GM19351 (cell line): ENCODE measurements at regions not wholly inside any gene's neighbourhood (a gene's known extent, or its start where the extent isn't known, plus 50 kb on each side); places are given as distances from the start of the nearest gene placed in this dataset.
"Not testable (repeated sequence)": the region's sequence is repeated elsewhere in the genome, so short reads cannot be mapped to it uniquely, and the experiment has no call there.

Source experiments
- ATAC-seq: cut with Tn5 transposase; IDR thresholded peaks from one replicate; pipeline ENCODE4 v1.9.1; 2021; ENCODE audit warnings: mild to moderate bottlenecking, moderate library complexity; ENCODE audit not compliant: unreplicated experiment

GRCh38 chr18:79579807-79580497 lies 99.7 kb upstream of the CTDP1 start:
- ATAC-seq = no peak

GRCh38 chr18:79580498-79581171 lies 99.0 kb upstream of the CTDP1 start:
- no peak for ATAC-seq

DNA sequence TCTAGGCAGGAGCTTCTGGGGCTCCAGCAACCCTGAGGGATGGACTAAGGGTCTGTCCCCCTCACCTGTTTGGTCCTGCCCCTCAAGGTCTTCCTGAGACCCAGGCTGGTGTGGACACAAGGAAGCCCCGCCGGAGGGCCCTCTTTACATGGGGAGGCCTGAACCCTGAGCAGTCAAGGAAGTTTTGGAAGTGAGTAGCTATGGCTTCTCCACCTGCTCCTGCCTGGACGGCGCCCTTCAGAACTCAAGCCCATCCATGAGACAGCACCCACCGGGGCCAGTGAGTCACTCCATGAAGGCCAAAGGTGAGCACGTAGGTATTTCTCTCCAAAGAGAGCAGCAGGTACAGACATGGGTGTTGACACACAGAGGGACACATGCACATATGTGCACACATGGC lies 98.2 kb upstream of the CTDP1 start:
- no peak for ATAC-seq

DNA sequence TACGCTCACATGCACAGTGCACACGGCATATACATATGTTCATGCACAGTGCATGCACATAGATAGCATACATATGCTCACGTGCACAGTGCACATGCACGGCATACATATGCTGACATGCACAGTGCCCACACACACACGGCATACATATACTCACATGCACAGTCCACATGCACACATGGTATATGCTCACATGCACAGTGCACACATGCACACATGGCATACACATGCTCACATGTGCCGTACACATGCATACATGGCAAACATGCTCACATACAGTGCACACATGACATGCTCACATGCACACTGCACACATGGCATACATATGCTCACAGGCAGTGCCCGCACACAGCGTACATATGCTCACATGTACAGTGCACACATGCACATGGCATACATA lies 97.7 kb upstream of the CTDP1 start:
- ATAC-seq = no peak

GRCh38 chr18:79582978-79583377 lies 96.6 kb upstream of the CTDP1 start:
- no peak for ATAC-seq

- no peak for ATAC-seq
Measured at GRCh38 chr18:79583426-79583825, 96.2 kb upstream of the CTDP1 start.

- no peak for ATAC-seq
Measured at GRCh38 chr18:79583984-79584401, 95.6 kb upstream of the CTDP1 start.

- ATAC-seq = no peak
Measured at GRCh38 chr18:79584491-79585394, 94.9 kb upstream of the CTDP1 start.

DNA sequence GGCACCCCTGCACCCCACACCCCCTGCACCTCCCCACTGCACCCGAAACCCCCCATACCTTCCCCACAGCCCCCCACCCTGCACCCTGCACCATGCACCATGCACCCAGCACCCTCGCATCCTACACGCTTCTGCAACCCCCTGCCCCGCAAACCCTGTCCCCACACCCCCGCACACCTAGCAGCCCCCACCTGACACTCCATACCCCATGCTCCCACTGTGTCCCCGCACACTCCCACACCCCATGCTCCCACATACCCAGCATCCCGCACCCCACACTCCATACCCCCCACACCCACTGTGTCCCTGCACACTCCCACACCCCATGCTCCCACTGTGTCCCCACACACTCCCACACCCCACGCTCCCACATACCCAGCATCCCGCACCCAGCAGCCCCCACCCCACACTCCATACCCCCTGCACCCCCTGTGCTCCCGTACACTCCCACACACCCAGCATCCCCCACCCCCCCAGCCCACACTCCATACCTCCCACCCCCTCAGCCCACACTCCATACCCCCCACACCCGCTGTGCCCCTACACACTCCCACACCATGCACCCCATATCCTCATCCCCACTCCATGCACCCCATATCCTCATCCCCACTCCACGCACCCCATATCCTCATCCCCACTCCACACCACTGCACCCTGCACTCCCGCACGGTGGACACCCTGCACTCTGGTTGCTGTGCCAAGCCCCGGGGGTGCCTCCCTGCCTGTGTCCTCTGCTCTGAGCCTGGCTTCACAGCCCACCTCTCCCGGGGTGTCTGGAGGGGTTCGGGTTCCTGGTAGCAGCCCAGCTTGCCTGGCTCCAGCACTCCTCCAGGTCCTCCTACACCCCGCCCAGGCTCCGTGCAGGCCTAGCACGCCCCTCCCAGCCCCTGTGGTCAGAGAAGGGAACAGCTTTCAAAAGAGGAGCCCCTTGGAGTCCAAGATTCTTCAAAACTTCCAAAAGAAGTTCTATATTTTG lies 93.9 kb upstream of the CTDP1 start:
- ATAC-seq = no peak

DNA sequence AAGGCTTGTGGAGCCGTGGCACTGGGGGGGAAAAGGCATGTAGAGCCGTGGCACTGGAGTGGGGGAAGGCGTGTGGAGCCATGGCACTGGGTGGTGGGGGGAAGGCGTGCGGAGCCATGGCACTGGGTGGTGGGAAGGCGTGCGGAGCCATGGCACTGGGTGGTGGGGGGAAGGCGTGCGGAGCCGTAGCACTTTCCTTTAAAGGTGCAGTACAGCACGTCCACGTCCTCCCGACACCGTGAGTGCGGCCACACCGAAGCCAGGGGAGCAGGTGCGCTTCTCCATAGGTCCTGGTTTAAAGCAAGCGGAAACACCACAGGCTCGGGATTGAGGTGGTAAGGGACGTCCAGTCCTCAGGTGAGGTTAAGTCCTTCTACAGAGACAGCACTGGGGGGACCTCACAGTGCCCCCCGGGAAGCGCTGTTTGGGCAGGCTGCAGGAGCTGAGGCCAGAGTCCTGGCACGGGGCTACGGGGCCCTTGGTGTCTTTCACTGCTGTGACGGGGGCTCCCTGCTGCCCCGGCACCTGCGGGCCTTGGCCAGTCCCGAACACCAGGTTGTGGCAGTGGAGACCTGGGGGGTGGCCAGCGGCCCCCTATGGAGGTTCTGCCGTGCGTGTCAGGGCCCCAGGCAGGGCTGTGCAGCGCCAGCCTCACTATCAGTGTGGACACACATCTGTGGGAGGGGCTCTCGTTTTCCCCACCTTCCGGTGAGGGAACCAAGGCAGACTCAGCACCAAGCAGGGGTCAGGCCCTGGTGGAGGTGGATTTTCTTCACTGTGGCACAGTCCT lies 93.0 kb upstream of the CTDP1 start:
- ATAC-seq = no peak

DNA sequence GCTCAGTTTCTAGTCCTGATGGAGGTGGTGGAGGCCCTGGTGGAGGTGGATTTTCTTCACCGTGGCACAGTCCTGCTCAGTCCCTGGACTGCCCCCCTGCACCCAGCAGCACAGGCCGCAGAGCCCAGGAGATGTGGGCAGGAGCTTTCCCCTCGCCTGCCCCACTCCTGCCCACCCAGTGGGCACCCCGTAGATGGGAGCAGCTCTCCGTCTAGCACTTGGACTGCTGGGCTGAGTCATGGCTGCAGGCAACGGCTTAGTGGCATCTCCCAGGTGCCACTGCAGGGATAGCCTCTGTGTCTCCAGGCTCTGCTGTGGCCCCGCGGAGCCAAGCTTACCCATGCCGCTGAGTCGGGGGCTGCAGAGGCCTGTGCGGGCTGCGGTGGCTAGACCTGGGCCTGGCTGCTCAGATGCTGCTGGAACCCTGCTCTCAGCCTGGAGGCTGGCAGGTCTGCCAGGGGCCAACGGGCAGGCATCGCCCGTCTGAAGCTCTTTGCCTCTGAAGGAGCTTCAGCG lies 92.3 kb upstream of the CTDP1 start:
- ATAC-seq = no peak

DNA sequence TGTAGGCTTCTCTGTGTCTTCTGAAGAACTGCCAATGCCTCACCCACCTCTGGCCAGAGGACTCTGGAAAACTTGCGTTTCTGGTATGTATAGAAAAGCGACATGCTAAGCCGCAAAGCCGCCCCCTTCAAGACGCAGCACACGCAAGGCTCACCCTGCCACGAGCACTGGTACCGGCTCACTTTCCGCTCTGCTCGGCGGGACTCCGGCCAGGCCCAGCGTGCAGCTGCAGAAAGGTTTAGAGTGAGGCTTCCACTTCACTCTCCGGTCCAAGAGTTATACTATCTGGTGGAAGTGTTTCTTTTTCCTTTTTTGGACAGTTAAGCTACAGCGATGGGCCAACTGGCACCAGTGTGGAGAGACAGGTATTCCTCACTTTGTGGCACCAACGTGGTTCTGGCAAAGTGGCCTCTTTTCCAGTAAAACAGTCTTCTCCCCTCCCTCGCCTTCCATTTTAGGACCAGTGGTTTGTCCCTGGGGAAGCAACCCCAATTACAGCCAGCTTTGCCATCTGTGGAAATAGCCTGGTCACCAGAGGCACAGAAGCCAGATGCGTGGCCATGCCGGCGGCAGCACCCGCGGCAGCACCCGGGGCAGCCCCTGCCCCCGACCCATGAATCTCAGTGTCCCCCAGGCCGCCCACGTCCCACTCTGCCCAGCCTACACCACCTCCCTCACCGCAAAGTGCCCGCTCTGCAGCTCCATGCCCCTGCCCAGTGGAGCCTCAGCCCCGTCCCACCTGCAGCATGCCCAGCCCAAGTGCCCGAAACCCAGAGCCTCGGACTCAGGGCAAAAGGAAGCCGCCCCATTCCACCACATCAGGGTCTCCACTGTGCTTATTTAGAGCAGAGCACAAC lies 91.6 kb upstream of the CTDP1 start:
- no peak for ATAC-seq

DNA sequence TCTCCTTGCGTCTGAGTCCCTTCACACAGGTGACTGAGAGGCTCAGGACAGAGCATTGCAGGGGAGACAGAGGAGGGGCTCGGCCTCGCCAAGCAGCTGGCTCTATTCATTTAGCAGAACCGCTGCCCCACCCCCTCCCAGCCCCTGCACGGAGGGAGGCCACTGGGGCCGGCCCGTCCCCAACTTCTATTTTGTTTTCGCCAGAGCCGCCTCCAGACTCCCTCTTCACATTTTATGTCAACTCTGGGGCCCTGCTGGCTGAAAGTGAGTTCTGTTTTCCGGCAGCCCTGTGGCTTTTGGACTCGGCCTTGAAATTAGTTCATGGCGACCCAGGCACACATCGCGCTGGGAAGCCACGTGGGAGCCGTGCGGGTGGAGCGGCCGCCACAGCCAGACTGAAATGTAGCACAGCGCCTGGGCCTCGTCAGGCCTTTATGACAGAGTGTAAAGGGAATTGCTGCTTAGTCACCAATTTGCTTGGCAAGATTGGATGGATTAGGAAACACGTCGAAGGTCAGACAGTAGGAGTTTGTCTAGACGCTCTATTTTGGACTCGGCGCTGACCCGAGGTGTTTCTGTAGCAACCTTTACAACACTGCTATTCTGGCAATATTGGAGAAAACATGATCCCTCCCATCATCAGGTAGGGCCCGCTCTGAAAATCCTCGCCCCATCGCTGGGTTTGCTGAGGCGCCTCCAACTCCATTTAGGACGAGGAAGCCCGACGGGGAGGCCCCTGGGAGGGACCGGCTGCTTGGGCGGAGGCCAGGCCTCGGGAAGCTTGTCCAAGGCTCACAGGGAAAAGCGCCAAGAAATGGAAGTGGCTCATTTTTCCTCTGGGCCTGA lies 90.7 kb upstream of the CTDP1 start:
- ATAC-seq = no peak

GRCh38 chr18:79589601-79590091 lies 90.0 kb upstream of the CTDP1 start:
- no peak for ATAC-seq

DNA sequence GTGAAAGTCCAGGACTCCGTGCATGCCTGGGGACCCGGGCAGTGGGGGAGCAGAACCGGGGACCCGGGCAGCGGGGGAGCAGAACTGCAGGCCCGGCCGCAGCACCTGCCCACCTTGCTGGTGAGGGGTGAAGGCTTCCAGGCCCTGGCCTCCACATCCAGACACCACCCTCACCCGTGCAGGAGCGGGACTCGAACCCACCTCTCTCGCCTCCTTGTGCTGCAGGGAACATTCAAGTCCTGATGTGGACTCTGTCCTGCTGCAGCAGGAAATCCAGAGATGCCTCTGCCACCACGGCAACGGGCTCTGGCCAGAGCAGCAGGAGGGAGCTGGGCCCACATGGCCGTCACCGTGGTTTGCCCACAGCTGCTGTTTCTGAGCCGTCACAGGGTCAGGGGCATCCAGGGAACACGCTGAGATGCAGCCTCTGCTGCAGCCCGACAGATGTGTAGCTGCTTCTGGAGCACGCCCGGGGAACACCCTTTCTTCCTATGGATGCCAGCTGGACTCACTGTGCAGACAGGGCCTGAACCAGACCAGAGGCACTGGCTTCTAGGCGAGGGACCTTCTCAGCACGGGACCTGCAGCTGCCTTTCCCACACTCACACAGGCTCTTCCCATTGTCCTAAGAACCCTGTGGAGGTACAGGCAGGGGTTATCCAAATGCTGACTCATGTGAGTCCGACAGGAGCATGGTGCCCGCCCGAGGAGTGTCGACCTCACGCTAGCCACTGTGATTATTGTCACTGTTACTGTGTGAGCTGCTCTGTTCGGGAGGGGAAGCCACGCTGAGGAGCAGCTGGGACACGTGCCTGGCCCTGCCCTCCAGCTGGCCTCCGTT lies 89.2 kb upstream of the CTDP1 start:
- no peak for ATAC-seq

DNA sequence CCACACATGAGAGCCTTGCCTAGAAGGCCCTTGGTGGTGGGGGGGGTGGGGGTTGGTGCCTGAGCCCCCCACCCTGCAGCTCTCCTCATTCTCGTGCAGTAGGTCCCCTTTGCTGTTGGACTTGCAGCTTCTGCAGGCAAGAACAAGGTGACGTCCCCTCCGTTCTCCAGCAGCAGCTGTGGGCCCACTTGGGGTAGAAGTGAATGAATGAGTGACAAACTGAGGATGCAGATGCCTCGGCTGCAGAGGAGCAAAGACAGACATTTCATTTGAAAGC lies 88.6 kb upstream of the CTDP1 start:
- no peak for ATAC-seq

DNA sequence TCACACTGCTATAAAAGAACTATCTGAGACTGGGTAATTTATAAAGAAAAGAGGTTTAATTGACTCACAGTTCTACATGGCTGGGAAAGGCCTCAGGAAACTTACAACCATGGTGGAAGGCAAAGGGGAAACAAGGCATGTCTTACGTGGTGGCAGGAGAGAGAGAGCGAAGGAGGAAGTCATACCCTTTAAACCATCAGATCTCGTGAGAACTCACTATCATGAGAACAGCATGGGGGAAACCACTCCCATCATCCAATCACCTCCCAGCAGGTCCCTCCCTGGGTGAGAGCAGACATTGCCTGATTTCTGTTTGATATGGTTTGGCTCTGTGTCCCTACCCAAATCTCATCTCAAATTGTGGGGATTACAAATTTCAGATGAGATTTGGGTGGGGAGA lies 86.9 kb upstream of the CTDP1 start:
- not testable (repeated sequence) for ATAC-seq
